Suppressor macrophage treated with lipopolysaccharide for 4 hours (primary cell): ENCODE measurements at regions not wholly inside any gene's neighbourhood (a gene's known extent, or its start where the extent isn't known, plus 50 kb on each side); places are given as distances from the start of the nearest gene placed in this dataset.
"Not testable (repeated sequence)": the region's sequence is repeated elsewhere in the genome, so short reads cannot be mapped to it uniquely, and the experiment has no call there.

Experiments
- DNase-seq: peaks from one replicate; pipeline ENCODE4 v3.0.0-alpha.2; 2020

DNA sequence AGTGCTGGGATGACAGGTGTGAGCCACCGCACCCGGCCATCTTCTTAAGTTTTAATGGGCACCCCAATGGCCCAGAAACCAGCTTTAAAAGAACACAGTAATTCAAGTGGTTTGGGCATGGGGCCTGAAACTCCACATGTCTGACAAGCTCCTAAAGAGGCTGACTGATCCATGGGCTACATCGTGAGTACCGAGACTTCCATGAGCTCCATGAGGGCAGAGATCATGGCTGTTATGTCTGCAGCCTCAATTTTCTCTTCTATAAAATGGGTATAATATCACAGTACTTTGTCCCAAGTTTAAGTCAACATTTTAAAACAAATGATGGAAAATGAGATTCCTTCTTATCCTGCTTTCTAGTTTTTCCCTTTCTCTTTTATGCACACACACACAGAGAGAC lies 397.6 kb upstream of the MAF start:
- no peak for DNase-seq

- DNase-seq = peak; percentile 11
Measured at GRCh38 chr16:79997257-79997656, 396.7 kb upstream of the MAF start.

DNA sequence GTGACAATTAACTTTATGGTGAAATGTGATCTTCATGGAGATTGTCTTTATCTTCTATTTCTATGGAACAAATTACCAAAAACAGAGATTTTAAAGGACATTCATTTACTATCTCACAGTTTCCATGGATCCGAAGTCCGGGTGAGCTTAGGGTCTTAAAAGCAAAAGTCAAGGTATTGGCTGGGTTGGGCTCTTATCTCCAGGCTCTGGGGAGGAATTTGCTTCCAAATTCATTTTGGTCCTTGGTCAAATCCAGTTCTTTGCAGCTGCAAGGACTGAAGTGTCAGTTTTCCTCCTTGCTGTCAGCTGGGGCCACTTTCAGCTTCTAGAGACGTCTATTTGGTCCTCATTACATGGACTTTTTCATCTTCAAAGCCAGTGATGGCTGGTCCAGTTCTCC lies 395.8 kb upstream of the MAF start:
- DNase-seq = no peak

DNA sequence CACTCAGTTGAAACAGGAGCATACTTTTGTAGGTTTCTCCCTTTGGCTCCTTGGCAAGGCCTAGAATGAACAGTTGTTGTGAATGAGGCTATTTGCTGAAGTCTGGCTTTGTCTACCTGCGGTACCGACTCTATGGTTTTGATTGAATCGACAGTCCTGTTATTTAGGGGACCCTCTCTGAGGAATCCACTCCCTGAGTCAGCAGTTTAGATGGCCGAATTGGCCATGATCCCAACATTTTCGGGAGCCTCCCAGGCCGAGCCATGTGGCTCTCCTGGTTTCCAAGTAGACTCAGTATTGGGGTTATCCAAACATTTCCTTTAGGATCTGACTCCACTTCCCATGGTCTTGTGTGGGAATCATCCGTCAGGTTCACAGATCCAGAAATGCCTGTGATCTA lies 394.8 kb upstream of the MAF start:
- no peak for DNase-seq

GRCh38 chr16:79994418-79994817 lies 393.9 kb upstream of the MAF start:
- DNase-seq = no peak

DNA sequence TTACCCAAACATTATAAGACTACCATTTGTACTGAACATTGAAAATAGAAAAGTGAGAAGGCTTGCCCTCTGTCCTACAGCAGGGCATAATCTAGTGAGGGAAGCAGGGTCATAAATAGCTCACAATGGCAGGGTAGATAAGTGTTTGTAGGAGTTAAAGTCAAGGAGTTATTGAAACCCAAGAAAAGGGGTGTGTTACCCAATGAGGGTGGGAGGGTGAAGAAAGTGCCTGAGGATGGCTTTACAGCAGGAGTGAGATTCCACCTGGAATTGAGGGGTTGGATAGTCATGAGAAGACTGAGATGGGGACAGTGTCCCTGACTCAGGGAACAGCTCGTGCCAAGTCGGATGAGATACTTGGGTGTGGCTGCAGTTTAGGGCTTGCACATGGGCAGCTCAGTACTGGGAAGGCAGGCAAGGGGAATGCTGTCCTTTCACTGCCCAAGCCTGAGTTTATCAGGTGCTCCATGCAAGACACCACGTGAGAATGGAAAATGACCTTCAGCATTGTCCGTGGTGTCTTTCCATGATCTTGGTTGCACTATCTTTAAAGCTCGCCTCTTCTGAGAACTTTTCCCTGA lies 393.2 kb upstream of the MAF start:
- DNase-seq = no peak

DNA sequence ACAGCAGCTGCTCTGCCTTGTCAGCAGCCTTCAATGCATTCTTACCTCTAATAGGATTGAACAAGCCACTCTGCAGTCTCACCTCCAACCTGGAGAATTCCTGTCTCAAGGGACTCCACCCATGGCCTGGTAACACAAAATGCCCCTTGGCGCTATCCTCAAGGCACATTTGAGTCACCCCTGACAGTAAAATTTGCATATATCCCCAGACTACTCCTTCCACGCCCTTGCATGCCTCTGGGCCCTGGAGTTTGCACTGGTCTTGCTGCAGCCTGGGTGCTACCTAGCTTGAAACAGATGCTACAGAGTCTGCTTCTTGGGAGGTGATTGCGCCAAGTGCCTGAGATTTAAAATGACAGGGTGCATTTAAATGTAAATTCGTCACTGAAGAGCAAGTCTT lies 391.4 kb upstream of the MAF start:
- no peak for DNase-seq

- no peak for DNase-seq
Measured at GRCh38 chr16:79988721-79989220, 388.2 kb upstream of the MAF start.

DNA sequence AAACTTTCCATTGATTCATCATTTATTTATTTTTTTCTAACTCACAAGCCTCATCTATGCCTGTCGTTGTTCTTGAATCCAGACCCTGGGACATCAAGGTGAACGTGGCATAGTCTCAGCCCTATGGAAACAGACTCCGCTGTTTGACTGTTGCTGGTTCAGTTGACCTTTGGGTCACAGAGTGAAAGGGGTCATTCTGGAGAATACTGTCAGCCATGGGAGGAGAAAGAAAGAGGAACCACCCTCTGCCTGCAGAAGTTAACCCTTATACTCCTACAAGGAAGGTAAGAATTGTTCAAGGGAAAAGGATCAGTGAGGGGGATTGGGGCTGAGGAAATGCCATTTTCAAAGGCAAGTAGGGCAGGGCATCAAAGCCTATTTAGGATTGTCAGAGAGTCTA lies 387.6 kb upstream of the MAF start:
- DNase-seq = peak; percentile 3

GRCh38 chr16:79986352-79986751 lies 385.8 kb upstream of the MAF start:
- DNase-seq = no peak

- DNase-seq = no peak
Measured at GRCh38 chr16:79985606-79986005, 385.1 kb upstream of the MAF start.

GRCh38 chr16:79984149-79984548 lies 383.6 kb upstream of the MAF start:
- DNase-seq = not testable (repeated sequence)

GRCh38 chr16:79982862-79983261 lies 382.3 kb upstream of the MAF start:
- no peak for DNase-seq

GRCh38 chr16:79982361-79982760 lies 381.8 kb upstream of the MAF start:
- DNase-seq = no peak

DNA sequence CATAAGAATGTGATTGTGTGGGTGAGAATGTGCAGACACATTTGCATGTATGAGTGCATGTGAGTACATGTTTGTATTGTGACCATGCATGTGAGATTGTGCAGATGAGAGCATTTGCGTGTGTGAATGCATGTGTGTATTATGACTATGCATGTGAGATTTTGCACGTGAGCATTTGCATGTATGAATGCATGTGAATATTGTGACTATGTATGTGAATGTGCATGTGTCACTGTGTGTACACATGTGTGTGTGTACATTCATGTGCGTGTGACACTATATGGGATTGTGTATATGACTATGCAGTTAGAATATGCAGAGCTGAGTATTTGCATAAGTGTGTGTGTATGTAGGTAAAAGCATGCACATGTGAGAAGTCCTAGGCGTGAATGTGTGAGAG lies 381.3 kb upstream of the MAF start:
- no peak for DNase-seq

- no peak for DNase-seq
Measured at GRCh38 chr16:79980650-79981521, 380.3 kb upstream of the MAF start.

GRCh38 chr16:79977940-79978836 lies 377.7 kb upstream of the MAF start:
- DNase-seq = no peak

GRCh38 chr16:79973320-79973719 lies 372.8 kb upstream of the MAF start:
- no peak for DNase-seq

- DNase-seq = peak; percentile 11
Measured at GRCh38 chr16:79972053-79972704, 371.6 kb upstream of the MAF start.

DNA sequence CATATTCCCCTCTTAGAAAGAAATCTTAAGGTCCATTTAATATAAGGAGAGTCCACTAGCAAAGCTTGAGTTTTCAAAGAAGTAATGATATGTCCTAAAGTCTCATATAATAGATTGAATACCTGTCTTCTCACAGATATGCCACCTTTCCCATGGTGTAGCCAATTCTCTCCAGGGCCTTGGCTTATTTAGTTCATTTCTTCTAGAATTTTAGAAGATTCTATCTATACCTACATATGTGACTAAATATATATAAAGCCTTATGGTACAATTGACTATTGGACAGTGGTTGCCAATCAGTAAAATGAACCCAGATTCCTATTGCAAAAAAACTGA lies 370.7 kb upstream of the MAF start:
- no peak for DNase-seq

DNA sequence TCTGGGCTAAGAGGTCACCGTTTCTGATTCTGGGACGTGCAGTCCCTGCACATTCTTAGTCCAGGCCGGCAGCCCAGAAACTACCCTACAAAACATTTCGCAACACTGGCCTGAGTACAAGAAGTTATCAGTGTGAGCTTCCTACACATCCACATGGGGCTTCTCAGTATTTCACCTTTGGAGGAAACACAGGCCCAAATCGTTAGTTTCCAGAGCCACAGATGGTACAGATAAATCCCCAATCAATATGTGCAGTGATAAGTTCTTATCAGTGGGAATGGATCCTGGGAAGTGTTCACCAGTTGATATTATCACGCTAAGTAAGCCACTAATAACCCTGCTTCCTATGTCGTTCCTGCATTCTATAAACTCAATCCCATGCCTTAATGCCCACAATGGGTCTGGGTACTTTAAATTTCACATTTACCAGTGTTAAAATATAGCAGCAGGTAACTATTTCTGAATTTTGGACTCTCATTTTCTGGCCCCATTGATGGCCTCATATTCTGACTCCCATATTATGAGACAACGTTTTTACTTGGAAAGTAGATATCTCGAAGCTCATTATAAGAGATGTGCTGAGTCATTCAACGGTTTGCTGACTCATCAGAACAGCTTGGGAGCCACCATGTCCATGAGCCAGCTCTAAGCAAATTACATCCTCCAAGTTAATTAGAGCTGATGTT lies 370.2 kb upstream of the MAF start:
- peak; percentile 12 for DNase-seq

- DNase-seq = no peak
Measured at GRCh38 chr16:79970087-79970486, 369.6 kb upstream of the MAF start.
